NOMO-1 (cell line): ENCODE measurements at regions not wholly inside any gene's neighbourhood (a gene's known extent, or its start where the extent isn't known, plus 50 kb on each side); places are given as distances from the start of the nearest gene placed in this dataset.
"Not testable (repeated sequence)": the region's sequence is repeated elsewhere in the genome, so short reads cannot be mapped to it uniquely, and the experiment has no call there.

ENCODE experiments used
- DNase-seq, 2 experiments: peaks; one replicate each; lab custom pipeline; 2025; ENCODE audit not compliant: unreplicated experiment in 2 of 2; lab: John Stamatoyannopoulos, UW

DNA sequence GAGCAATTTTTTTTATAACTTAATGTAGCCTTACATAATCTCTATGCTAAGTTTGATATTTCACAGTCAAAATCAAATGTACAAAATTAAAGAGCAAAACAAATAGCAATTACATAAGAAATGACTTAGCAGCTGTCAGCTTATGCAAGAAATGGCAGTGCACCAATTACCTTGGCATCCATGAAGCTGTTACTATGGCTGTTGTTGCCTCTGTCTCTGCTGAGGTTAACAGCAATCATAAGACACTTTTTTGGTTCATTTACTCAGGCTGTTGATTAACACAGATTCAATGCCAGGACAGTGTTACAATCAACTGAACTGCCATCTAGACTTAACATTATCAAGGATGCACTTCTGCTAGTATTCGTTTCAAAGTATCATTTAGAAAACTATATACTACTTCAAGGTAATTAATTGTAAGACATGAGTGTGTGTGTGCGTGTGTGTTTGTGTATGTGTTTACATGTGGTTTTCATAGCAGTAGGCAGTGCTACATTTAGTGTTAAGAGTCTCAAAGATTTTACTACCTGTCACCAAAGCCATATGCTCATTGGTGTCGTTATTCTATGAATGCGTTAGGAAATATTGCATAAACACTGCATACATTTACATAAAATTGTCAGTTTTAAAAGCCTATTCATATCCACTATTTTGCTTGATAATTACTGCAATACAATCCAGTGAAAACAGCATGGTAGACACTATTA lies 1084.2 kb upstream of the COX7C start:
- no peak for DNase-seq

DNA sequence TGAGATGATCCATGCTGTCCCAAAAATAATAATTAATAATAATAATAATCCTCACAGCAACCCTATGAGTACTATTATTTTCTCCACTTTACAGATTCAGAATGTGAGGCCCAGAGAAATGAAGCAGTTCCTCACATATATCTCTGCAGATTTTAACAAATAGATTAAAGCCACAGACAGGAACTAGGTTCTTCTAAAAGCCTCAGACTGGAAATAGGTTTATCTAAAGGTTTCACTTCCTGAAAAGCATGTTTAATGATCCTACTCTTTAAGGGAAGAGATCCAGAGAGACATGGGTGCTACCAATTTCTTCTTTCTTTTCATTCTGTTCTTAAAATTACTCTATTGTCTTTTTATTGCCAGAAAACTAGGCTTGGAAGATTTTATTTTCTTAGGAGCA lies 1079.4 kb upstream of the COX7C start:
- peak; percentile 33 to 83 for DNase-seq

DNA sequence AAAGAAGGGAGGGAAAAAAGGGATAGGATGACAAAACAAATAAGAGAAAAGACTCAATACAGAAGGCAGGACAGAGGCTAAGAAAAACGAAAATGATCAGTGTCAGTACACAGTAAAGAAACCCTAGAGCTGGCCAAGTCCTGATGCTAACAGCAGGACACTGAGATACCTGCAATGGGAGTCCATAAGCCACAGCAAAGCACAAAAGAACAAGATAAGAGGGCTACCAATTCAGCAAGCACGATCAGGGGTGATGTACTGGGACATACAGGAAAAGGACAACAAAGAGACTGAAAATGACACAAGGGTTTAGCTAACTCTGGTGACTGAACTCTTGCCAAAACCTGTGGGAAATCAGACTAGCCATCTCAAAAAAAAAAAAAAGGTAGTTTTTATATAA lies 1072.6 kb upstream of the COX7C start:
- DNase-seq = no peak

DNA sequence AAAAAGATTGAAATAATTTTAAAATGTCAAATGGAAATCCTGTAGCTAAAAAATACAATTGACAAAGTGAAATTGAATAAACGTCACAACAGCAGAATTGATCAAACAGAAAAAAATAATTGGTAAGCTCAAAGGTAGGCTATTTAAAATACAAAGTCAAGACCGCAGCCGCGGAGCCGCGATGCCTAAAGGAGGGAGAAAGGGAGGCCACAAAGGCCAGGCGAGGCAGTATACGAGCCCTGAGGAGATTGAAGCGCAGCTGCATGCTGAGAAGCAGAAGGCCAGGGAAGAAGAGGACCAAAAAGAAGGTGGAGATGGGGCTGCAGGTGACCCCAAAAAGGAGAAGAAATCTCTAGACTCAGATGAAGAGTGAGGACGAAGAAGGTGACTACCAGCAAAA lies 1068.5 kb upstream of the COX7C start:
- DNase-seq = no peak

DNA sequence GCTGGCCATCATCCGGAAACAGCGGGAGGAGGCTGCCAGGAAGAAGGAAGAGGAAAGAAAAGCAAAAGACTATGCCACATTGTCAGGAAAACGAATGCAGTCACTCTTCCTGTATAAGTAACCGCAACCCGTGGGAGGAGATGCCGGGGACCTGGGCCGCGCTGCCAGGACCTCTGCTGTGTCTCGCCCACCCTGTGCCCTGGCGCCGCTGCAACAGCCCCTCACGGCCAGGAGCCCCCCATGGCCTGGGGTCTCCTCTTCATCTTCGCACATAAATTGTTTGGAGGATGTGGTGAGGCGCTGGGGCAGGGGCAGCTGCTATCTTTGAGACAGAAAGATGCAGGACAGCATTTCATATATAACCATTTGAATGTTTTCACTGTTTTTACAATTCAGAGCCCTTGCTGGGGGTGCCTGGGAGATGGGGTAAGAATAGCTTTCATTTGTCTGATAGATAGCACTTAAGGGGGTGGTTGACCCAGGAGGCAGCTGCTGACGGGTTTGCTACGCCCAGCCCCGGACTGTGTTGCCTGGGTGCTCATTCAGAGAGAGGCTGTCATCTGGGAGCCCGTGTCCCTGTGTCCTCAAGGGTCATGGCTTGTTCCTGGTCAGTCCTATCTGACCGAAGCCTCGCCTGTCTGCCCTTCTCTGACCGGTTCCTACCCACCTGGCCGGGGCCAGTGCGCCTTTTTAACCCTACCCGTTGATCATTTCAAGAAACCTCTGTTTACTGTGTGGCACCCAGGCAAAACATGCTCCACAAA lies 1067.7 kb upstream of the COX7C start:
- DNase-seq = no peak

DNA sequence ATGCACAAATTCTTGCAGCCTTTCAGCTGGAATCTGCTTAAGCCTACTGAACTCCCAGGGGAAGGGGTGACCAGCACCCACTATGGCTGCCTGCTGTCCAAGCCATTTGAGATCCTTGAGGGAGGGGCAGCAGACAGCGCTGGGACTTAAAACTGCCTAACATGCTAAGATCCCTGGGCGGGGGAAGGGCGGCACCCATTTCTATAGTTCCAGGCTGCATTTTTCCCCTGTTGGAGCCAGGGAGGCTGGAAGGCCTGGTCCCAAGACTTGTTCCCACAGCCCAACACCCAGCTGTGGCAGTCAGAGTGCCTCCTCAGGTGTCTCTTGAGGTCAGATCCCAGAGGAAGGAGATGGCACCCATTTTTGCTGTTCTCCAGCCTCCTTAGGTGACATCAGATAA lies 1061.3 kb upstream of the COX7C start:
- no peak for DNase-seq

DNA sequence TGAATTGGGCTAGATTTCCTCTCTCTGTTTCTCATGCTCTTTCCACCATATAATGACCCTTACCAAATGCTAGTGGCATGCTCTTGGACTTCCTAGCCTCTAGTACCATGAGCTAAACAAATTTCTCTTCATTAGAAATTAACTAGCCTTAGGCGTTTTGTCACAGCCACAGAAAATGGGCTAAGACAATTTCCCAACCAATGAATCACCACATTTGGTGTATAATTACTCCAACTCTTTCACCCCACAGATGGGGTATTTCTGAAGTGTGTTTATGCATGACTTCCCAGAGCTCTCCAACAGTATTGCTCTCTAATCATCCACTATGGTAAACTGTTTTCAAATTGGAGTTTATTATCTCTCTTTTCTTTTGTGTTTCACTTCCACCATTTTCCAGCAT lies 1041.1 kb upstream of the COX7C start:
- DNase-seq = no peak

DNA sequence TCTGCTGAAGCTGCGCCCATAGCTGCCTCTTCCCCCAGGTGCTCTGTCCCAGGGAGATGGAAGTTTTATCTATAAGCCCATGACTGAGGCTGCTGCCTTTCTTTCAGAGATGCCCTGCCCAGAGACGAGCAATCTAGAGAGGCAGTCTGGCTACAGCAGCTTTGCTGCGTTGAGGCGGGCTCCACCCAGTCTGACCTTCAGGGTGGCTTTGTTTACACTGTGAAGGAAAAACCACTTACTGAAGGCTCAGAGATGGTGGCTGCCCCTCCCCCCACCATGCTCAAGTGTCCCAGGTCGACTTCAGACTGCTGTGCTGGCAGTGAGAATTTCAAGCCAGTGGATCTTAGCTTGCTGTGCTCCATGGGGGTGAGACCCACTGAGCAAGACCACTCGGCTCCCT lies 1029.9 kb upstream of the COX7C start:
- DNase-seq = not testable (repeated sequence)

DNA sequence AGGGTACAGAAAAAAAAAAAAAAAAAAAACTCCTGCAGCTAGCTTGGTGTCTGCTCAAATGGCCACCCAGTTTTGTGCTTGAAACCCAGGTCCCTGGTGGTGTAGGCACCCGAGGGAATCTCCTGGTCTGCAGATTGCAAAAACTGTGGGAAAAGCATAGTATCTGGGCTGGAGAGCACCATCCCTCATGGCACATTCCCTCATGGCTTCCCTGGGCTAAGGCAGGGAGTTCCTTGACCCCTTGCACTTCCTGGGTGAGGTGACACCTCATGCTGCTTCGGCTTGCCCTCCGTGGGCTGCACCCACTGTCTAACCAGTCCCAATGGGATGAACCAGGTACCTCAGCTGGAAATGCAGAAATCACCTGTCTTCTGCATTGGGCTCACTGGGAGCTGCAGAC lies 1029.5 kb upstream of the COX7C start:
- DNase-seq = not testable (repeated sequence)

DNA sequence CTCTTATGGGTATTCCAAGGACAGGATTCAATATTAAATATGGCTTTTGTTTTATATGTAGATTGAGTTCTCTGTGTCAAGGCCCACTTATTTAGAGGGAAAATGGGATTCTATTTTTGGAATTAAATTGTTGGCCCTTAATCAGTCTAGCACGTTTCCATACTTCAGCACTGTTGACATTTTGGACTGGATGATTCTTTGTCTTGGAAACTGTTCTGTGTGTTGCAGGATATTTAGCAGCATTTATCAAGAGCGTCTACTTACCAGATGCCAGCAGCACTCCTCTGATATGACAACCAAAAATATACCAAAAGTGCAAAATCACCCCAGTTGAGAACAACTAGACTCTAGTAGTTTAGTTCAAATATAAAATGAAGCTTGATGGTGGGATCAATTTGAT lies 1027.0 kb upstream of the COX7C start:
- DNase-seq = no peak

DNA sequence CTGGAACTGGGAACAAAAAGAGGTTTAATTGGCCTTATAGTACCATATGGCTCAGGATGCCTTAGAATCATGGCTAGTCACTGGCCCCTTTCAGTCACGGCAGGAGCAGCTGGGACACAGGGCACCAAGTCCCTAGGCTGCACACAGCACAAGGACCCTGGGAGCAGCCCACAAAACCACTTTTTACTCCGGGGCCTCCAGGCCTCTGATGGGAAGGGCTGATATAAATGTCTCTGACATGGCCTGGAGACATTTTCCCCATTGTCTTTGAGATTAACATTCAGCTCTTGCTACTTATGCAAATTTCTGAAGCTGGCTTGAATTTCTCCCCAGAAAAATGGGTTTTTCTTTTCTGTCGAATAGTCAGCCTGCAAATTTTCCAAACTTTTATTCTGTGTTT lies 1026.4 kb upstream of the COX7C start:
- no peak for DNase-seq

DNA sequence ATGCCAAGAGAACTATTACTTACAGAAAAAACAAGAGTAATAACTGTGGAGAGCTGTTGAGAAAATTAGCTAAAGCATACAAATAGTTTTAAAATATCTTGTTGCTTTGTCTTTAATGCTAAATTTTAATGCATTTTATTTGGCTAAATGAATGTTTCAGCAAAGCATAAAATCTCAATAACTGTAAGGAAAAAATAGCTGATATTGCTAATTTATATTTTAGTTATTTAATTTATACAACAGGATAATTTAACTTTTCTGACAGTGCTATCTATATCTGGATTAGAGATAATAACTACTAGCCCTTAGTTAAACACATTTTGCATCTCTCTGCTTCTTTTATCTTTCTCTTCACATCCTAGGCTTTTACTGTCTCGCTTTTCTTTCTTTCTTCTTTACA lies 1014.9 kb upstream of the COX7C start:
- no peak for DNase-seq

DNA sequence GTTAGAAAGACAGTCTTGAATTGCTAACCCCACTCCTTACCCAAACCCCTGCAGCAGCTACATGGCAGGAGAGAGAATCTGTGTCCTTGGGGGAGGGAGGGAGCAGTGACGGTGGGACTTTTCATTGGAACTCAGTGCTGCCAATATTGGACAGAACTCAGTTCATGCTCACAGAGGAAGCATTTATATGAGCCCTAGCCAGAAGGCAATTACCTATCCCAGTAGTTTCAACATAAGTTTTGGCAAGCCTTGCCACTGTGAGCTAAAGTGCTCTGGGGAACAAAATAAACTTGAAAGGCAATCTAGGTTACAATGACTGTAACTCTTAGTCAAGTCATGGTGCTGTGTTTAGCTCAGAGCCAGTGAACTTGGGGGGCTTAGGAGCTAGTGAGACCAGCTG lies 1013.4 kb upstream of the COX7C start:
- DNase-seq = no peak

DNA sequence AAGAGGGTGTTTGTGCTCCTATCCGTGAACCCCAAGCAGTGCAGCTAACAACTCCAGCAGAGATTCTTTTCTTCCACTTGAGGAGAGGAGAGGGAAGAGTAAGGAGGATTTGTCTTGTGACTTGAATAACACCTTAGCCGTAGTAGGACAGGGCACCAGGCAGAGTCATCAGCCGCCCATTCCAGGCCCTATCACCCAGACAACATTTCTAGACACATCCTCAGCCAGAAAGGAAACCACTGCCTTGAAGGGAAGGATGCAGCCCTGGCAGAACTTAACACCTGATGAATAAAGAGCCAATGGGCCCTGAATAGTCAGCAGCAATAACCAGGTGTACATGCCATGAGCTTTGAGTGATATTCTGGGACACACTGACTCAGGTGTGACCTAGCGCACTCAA lies 1013.0 kb upstream of the COX7C start:
- DNase-seq = no peak

DNA sequence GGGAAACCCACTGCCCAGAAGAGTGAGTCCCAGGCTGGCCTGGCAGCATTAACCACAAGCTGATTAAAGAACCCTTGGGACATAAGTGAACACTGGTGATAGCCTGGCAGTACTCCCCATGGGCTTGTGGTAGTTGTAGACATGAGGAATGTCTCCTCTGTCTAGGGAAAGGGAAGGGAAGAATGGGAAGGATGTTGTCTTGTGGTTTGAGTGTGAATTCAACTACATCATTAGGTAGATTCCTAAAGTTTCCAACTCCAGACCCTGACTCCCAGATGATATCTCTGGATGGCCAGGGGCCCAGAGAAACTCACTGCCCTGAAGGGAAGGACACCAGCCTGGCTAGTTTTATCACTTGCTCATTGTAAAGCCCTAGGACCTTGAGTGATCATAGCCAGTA lies 1012.4 kb upstream of the COX7C start:
- no peak for DNase-seq

DNA sequence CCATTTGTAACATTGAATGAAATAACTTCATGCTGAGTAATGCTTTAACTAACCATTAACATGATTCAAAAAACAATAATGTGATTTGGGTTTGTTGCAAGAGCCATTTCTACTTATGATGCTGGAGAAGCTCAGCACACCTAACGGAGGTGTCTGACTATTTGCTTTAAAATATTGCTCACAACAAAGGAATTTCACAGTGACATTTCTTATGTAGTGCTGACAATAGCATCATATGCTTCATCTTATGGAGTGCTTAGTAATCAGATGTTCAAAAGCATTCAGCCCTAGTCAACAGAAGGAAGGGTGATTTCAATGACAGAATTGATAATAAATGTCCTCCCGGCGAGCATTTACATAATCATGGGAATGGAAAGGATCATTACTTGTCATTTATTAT lies 1003.3 kb upstream of the COX7C start:
- no peak for DNase-seq

DNA sequence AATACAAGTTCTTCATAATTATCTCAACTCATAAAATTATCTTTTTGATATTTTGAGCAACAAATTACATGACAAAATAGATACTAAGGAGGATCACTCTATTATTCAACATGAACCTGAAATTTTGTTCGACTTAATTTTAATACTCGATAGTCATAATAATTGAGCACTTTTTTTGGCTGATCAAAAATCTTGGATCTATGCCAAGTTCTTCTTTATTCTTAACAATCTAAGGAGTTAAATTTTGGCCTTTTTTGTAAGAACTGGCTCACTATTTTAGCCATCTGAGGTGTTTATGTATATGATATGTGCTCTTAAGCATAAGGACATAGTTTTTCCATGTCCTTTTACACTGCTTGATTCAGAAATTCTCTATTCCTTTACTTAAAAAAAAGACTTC lies 996.1 kb upstream of the COX7C start:
- DNase-seq = no peak

DNA sequence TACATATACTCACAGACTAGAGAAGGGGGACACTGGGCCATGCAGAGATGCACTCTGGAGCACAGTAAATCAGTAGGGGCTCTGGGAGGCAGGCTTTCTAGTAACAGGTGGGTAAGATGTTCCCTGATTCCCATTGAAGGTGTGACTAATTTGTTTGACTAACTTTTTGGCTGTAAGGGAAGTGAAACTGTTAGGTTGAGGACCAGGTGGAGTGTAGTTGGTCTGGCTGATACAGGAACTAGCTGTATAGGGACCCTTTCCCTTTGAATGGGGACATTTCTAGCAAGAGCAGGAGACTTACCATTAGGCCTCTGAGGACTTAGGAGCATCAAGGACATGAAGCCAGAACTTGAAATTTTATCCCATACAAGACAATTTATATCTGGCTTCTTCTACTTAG lies 989.6 kb upstream of the COX7C start:
- DNase-seq = no peak

DNA sequence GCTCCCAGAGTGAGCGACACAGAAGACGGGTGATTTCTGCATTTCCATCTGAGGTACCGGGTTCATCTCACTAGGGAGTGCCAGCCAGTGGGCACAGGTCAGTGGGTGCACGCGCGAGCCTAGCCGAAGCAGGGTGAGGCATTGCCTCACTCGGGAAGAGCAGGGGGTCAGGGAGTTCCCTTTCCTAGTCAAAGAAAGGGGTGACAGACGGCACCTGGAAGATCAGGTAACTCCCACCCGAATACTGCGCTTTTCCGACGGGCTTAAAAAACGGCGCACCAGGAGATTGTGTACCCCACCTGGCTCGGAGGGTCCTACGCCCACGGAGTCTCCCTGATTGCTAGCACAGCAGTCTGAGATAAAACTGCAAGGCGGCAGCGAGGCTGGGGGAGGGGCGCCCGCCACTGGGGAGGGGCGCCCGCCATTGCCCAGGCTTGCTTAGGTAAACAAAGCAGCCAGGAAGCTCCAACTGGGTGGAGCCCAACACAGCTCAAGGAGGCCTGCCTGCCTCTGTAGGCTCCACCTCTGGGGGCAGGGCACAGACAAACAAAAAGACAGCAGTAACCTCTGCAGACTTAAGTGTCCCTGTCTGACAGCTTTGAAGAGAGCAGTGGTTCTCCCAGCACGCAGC lies 979.1 kb upstream of the COX7C start:
- DNase-seq = not testable (repeated sequence)

DNA sequence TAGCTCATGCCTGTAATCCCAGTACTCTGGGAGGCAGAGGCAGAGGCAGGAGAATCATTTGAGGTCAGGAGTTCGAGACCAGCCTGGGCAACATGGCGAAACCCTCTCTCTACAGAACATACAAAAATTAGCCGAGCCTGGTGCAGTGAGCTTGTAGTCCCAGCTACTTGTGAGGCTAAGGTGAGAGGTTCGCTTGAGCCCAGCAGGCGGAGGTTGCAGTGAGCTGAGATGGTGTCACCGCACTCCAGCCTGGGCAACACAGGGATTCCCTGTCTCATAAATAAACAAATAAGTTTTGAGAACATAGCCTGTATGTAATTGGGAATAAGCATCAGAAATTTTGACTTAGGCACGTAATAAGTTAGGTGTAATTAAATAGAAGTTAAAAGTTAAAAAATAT lies 971.7 kb upstream of the COX7C start:
- no peak for DNase-seq

DNA sequence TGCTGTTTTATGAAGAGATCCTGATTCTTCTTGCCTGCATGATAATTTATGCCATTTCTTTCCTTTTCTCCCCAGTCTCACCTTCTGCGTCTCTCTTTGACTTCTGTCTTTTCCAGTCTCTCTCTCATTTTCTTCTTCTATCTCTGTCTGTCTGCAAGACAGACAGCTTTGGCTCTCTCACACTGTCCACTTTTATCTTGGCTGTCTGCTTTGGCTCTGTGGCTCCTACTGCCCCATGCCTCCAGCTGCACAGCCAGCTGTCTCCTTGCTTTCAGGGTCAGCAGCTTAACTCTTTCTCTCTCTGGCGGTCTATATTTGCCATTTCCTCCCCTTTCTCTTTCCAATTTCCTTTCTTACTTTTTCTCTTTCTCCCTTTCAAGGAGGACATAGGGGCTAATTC lies 971.1 kb upstream of the COX7C start:
- DNase-seq = no peak
